Daoy (cell line): ENCODE measurements at regions not wholly inside any gene's neighbourhood (a gene's known extent, or its start where the extent isn't known, plus 50 kb on each side); places are given as distances from the start of the nearest gene placed in this dataset.

Experiments used
- DNase-seq: peaks from one replicate; pipeline ENCODE4 v3.0.0-alpha.2; 2015; ENCODE audit warnings: low read depth

DNA sequence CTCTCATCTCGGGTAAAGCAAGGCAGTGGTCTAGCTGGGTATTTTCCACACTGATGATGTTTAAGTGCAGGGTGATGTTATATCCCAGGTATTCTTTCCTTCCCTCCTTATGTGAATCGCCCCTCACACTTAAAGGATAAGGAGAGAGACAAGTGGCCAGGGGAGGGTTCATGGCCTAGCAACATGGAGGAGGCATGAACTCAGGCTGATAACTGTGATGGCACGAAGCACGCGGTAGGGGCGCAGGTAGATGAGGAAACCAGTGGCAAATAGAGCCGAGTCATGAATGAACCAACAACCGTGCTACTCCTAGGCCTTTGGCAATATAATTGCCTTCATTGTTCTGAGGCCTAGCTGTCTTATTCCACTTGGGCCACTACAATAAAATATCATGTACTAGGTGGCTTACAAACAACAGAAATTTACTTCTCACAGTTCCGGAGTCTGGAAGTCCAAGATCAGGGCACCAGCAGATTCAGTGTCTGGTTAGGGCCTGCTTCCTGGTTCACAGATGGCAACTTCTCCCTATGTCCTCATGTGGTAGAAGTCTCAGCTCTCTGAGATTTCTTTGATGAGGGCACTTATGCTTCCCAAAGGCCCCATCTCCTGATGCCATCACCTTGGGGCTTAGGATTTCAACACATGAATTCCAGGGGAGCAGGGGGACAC, 56.0 kb upstream of the PIK3CG start:
- no peak for DNase-seq

DNA sequence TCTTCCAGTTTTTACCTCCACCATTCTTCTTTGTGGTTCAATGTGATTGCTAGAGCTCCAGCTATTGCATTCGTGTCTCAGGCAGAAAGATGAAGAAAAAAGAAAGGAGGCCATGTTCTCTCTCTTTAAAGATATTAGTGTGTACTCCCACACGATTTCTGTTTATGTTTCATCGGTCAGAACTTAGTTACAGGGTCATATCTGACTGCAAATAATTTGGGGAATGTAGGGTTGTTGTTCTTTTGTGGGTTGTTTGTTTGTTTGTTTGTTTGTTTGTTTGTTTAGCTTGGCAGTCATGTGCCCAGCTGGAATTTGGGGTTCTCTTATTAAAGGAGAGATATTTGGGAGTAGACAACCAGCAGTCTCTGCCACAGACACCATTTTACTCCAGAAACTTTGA, 53.6 kb upstream of the PIK3CG start:
- no peak for DNase-seq

DNA sequence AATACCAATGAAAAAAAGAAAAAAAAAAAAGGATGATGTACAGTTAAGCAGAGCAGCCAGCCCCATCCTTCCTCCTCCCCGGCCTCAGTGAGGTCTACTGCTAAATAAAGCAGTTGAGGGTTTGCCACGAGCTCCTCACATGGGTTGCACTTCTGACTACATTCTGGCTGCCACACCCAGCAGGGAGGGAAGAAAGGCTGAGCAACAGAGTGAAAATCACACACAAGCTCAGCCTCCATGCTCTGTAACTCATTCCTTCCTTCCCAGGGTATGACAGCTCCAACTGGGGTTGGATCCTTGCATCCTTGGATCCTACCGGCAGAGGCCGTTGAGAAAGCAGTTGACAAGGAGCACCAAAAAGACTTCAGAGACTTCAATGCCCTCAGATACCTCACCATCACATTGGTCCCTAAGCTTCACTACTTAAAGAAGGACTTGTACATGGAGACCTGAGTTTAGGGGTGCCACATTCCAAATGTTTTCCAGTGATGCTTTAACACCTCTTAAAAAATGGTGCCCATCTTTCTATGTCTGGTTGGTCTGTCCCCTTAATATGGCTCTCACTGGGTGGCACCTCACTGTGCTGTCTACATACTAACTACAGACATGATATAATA, 52.9 kb upstream of the PIK3CG start:
- no peak for DNase-seq

DNA sequence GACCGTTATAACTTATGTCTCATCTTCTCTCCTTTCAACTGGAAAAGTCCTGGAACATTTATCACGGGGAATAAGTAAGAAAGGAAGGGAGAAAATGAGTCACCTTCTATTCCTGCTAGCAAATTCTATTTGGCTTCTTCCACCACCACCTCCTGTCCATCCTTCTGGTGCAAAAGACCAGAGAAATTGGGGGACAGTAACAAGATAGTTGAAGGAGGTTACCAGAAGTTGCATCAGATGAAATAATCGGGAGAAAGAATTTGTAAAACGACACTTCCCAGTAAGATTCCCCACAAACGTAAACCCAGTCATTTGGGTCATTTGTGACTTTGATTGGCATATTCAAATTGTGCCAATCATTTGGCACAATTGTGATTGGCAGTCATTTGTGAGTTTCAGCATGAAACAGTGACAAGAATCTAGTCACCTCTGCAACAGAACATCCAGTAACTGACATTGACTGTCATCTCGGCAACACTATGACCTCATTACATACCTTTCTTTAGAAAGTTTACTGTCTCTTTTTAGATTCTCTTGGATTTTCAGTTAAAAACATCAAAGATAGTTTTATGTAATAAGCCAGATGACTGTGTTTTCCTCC, 51.3 kb upstream of the PIK3CG start:
- DNase-seq, result no peak

DNA sequence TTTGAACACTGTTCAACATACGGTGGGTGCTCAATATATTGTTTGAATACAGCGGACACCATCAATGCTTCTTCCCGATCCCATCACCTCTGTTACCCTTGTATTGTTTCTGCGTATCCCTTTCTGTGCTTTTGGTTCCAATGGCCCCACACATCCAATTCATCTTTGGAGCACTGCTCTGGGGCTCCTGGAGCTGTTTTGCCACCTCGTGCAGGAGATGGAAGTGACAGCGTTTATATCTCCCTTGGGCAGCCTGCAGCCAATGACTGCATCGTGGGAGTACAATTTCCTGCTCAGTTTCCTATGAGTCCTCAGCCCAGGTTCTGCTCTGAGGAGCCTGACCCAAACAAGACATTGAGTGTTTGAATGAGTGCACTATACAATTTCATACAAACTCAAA, 50.2 kb upstream of the PIK3CG start:
- no peak for DNase-seq
